SH-SY5Y (cell line): ENCODE measurements at regions not wholly inside any gene's neighbourhood (a gene's known extent, or its start where the extent isn't known, plus 50 kb on each side); places are given as distances from the start of the nearest gene placed in this dataset.

Experiments used
- GATA2 ChIP-seq: IDR thresholded peaks from 2 replicates; pipeline ENCODE4 v1.6.1; 2011; ENCODE audit warnings: mild to moderate bottlenecking, low read depth, low read length
- GATA3 ChIP-seq: IDR thresholded peaks from 2 replicates; pipeline ENCODE4 v1.6.1; 2011; ENCODE audit warnings: low read depth, mild to moderate bottlenecking, low read length, moderate library complexity

- no peak for TF ChIP-seq GATA3
- no peak for TF ChIP-seq GATA2
Measured at GRCh38 chr7:85641331-85641730, 454.5 kb upstream of the SEMA3D start.

DNA sequence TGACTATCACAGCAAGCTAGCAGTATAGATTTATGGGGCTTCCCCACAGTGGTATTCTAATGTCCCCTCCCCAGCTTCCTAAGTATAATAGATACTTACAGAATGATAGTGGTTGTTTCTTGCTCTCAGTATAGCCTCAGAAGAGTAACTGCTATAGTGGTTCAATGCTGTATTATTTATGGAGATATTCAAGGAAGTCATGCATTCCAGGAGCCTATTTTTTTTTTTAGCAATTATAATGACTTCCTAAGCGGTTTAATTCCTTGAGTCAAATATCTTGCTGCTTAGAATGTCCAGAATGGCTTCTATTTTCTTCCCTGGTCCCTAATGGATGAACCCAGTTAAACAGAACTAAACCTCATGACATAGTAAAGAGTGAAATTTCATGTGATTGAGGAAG lies 451.5 kb upstream of the SEMA3D start:
- no peak for TF ChIP-seq GATA2
- TF ChIP-seq GATA3: no peak

DNA sequence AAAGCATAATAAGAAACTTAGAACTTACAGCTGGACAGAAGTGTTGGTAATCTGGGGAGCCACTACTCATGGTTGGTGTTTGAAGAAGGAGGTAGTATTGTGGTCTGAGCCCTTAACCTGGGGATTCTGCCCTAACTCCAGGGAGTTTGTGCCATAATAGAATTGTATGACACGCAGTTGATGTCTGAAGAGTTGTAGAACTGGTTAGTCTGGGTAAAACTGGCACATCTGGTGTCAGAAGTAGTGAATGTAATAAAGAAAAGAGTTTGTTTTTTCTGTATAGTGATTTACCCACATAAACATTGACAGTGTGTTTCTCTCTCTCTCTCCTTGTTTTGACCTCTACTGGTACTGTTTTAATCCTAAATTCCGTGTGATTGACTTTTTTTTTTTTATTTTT lies 448.1 kb upstream of the SEMA3D start:
- TF ChIP-seq GATA2 (no peak), GATA3 (no peak)

GRCh38 chr7:85630904-85631600 lies 444.2 kb upstream of the SEMA3D start:
- TF ChIP-seq GATA3 (no peak), GATA2 (no peak)

GRCh38 chr7:85627791-85628586 lies 441.1 kb upstream of the SEMA3D start:
- TF ChIP-seq GATA2 (0 out of 2 replicates have a peak, but pooled peaks have one; percentile 29), GATA3 (no peak)

DNA sequence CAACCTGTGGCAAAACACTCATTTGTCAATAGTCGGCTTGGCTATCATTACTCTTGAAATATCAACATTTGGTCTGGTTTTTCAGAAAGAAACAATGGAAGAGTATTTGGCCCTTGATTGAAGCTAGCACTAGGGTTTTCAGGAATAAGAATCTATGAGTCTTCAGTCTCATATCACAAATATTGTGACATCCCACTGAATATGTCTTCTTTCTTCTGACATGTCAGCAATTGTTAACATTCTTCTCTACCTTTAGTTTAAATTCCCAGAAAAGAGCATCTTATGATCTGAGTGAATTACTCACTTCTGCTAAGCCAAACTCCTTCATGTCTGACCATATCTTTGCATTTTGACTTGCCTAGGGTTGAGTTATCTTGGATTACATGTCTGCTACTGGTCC lies 435.2 kb upstream of the SEMA3D start:
- TF ChIP-seq GATA3: no peak
- no peak for TF ChIP-seq GATA2

GRCh38 chr7:85620936-85621685 lies 434.3 kb upstream of the SEMA3D start:
- TF ChIP-seq GATA2: no peak
- TF ChIP-seq GATA3: no peak

- TF ChIP-seq GATA3 (no peak), GATA2 (no peak)
Measured at GRCh38 chr7:85619236-85619635, 432.4 kb upstream of the SEMA3D start.

DNA sequence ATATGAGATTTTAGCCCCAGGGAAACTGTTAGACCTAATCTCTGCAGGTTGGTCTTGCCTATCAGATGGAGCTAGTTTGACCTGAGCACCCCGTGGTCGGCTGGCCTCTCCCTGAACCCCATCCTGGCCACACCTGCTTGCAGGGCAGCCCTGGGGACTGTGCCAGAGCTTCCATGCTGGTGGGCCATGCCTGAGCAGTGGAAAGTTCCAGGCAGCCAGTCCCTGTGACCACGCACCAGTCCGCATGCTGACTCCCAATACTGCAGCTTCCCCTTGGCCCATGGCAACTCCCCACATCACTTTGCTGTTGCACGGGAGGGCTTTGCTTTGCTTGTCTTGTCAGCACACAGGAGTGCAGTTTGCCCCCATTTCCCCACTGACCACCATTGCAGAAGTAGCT lies 427.8 kb upstream of the SEMA3D start:
- TF ChIP-seq GATA3 (no peak), GATA2 (no peak)

DNA sequence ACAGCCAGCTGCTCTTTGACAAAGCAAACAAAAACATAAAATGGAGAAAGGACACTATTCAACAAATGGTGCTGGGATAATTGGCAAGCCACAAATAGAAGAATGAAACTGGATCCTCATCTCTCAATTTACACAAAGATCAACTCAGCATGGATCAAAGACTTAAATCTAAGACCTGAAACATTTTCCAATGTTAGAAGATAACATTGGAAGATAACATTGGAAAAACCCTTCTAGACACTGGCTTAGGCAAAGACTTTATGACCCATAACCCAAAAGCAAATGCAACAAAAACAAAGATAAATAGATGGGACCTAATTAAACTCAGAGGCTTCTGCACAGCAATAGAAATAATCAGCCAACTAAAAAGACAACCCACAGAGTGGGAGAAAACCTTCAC lies 425.7 kb upstream of the SEMA3D start:
- TF ChIP-seq GATA3 (no peak), GATA2 (no peak)

DNA sequence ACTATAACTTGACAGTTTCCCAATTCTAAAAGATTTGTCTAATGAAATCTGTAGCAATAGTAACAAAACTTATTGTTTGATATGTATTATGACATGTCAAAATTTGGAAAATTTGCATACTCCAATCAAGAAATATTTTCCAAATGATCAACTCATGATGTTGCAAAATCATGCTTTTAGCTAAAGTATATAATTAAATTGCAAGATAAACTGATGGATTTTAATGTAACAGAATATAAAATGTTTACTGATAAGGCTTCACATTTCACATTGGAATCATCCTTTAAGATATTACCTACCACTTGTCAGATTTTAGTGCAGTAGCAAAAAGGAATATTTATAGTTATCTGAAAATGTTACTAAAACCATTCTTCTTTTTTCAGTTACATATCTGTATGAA lies 421.9 kb upstream of the SEMA3D start:
- TF ChIP-seq GATA2: no peak
- no peak for TF ChIP-seq GATA3

GRCh38 chr7:85602196-85602595 lies 415.3 kb upstream of the SEMA3D start:
- TF ChIP-seq GATA3: no peak
- no peak for TF ChIP-seq GATA2

GRCh38 chr7:85600395-85600794 lies 413.5 kb upstream of the SEMA3D start:
- 0 out of 2 replicates have a peak, but pooled peaks have one; percentile 30 for TF ChIP-seq GATA3
- peak; percentile 35; the same call in 1 of the 2 replicates for TF ChIP-seq GATA2

DNA sequence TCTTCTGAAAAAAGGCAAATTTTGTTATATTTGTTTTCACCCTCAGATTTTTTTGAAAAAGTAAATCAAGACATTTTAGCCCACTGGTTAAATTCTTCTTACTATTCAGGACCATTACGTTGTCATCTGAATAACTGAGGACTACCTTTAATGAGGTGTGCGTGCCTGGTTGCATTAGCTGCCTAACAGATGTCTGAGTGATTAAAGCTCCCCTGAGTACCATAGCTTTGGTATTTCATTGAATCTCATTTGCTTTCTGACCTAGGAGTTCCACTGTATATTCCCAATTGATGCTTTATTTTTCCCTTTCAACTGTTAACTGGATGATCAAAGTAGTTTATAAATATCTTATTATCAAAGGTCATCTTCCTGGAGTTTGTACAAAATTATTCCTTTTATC lies 410.0 kb upstream of the SEMA3D start:
- TF ChIP-seq GATA3 (no peak), GATA2 (no peak)
